ENCODE measurements at regions not wholly inside any gene's neighbourhood (a gene's known extent, or its start where the extent isn't known, plus 50 kb on each side); places are given as distances from the start of the nearest gene placed in this dataset.

DNA sequence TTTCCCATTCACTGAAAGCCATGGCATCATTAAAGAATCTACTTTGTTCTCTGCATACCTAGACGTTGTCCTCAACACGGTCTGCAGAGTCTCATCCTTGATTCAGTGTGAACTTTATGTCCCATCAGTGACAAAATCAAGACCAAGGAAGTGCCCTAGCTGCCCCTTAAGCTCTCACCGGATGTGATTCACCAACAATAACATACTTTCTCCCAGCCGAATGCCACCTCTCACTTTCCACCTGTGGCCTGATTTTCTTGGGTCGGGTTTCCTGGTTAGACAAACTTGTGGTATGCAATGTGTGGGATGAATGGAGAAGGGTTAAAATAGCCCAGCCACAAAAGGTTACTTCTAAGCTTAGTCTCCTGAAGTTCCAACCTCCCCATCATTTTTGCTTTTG lies 145.3 kb upstream of the PAPPA start:
- Histone ChIP-seq H3K9ac (ENCODE audit: low read length) (no peak overlapping the region), H3K79me2 (ENCODE audit: low read length) (no peaks in the 10 kb centered on the region), H3K9me3 (replicated peaks; ENCODE audit: insufficient read depth, low read length) (no peaks in the 10 kb centered on the region), H3K4me1 (ENCODE audit: low read length) (no peaks in the 10 kb centered on the region), H2AFZ (ENCODE audit: low read length) (no peak overlapping the region), H3K36me3 (replicated peaks; ENCODE audit: insufficient read depth, low read length) (no peaks in the 10 kb centered on the region), H3K4me2 (ENCODE audit: low read depth, low read length) (no peak overlapping the region), H3F3A (ENCODE audit: insufficient read depth, low read length) (no peaks in the 10 kb centered on the region), H3K27me3 (replicated peaks; ENCODE audit: insufficient read depth, low read length) (no peaks in the 10 kb centered on the region), H4K20me1 (ENCODE audit: insufficient read depth, low read length) (no peaks in the 10 kb centered on the region), H3K9me2 (replicated peaks; ENCODE audit: insufficient read depth, low read length) (0 out of 2 replicates have a peak, but pooled peaks cover 3% of the 10 kb centered on the region), H3K4me3 (ENCODE audit: low read length) (no peak overlapping the region), H3K27ac (ENCODE audit: low read length) (no peak overlapping the region)
- no peak for DNase-seq
- TF ChIP-seq EZH2phosphoT487 (IDR thresholded peaks at IDR 0.05; ENCODE audit: low read length) (no peak), EZH2 (optimal IDR thresholded peaks at IDR 0.05; ENCODE audit: low read depth, low read length) (no peak)
- TF ChIP-seq, protein P1, sequence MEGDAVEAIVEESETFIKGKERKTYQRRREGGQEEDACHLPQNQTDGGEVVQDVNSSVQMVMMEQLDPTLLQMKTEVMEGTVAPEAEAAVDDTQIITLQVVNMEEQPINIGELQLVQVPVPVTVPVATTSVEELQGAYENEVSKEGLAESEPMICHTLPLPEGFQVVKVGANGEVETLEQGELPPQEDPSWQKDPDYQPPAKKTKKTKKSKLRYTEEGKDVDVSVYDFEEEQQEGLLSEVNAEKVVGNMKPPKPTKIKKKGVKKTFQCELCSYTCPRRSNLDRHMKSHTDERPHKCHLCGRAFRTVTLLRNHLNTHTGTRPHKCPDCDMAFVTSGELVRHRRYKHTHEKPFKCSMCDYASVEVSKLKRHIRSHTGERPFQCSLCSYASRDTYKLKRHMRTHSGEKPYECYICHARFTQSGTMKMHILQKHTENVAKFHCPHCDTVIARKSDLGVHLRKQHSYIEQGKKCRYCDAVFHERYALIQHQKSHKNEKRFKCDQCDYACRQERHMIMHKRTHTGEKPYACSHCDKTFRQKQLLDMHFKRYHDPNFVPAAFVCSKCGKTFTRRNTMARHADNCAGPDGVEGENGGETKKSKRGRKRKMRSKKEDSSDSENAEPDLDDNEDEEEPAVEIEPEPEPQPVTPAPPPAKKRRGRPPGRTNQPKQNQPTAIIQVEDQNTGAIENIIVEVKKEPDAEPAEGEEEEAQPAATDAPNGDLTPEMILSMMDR (IDR thresholded peaks at IDR 0.05; ENCODE audit: low read length): no peak

DNA sequence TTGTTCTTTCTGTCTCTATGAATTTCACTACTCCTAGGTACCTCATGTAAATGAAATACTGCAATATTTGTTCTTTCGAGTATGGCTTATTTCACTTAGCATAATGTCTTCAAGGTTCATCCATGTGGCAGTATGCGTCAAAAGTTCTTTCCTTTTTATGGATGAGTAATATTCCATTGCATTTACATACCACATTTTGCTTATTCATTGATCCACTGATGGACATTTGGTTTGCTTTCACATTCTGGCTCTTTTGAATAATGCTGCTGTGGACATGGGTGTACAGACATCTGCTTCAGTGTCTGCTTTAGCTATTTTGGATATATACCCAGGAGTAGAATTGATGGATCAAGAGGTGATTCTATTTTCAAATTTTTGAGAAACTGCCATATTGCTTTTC lies 144.2 kb upstream of the PAPPA start:
- H3K9me2 ChIP-seq (replicated peaks; ENCODE audit: insufficient read depth, low read length): 0 out of 2 replicates have a peak, but pooled peaks cover 3% of the 10 kb centered on the region
- H3K4me3 ChIP-seq (ENCODE audit: low read length): no peak overlapping the region
- no peak overlapping the region for H3K27ac ChIP-seq (ENCODE audit: low read length)
- DNase-seq: no peak
- TF ChIP-seq EZH2 (optimal IDR thresholded peaks at IDR 0.05; ENCODE audit: low read depth, low read length) (no peak), EZH2phosphoT487 (IDR thresholded peaks at IDR 0.05; ENCODE audit: low read length) (no peak)
- TF ChIP-seq, protein P1 (IDR thresholded peaks at IDR 0.05; ENCODE audit: low read length): no peak
- no peaks in the 10 kb centered on the region for H3F3A ChIP-seq (ENCODE audit: insufficient read depth, low read length)
- H3K9me3 ChIP-seq (replicated peaks; ENCODE audit: insufficient read depth, low read length): no peaks in the 10 kb centered on the region
- no peaks in the 10 kb centered on the region for H3K27me3 ChIP-seq (replicated peaks; ENCODE audit: insufficient read depth, low read length)
- no peak overlapping the region for H3K9ac ChIP-seq (ENCODE audit: low read length)
- H3K4me2 ChIP-seq (ENCODE audit: low read depth, low read length): no peak overlapping the region
- H2AFZ ChIP-seq (ENCODE audit: low read length): no peak overlapping the region
- H3K36me3 ChIP-seq (replicated peaks; ENCODE audit: insufficient read depth, low read length): no peaks in the 10 kb centered on the region
- no peaks in the 10 kb centered on the region for H4K20me1 ChIP-seq (ENCODE audit: insufficient read depth, low read length)
- no peaks in the 10 kb centered on the region for H3K4me1 ChIP-seq (ENCODE audit: low read length)
- H3K79me2 ChIP-seq (ENCODE audit: low read length): no peaks in the 10 kb centered on the region

DNA sequence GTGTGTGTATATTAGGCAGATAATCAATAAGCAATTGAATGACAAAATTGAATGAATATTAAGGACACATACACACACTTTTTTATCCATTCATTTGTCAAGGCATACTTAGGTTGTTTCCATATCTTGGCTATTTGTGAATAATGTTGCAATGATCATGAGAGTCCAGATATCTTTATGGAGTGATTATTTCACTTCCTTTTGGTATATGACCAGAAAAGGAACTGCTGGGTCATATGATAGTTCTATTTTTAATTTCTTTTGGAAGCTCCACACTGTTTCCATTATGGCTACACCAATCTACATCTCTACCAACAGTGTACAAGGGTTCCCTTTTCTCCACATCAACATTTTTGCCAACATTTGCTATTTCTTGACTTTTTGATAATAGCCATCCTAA lies 137.7 kb upstream of the PAPPA start:
- no peaks in the 10 kb centered on the region for H3K27me3 ChIP-seq (replicated peaks; ENCODE audit: insufficient read depth, low read length)
- H3F3A ChIP-seq (ENCODE audit: insufficient read depth, low read length): no peaks in the 10 kb centered on the region
- H3K9me2 ChIP-seq (replicated peaks; ENCODE audit: insufficient read depth, low read length): 0 out of 2 replicates have a peak, but pooled peaks cover 3% of the 10 kb centered on the region
- H3K4me2 ChIP-seq (ENCODE audit: low read depth, low read length): no peak overlapping the region
- H4K20me1 ChIP-seq (ENCODE audit: insufficient read depth, low read length): no peaks in the 10 kb centered on the region
- no peaks in the 10 kb centered on the region for H3K36me3 ChIP-seq (replicated peaks; ENCODE audit: insufficient read depth, low read length)
- H3K79me2 ChIP-seq (ENCODE audit: low read length): no peaks in the 10 kb centered on the region
- no peaks in the 10 kb centered on the region for H3K4me1 ChIP-seq (ENCODE audit: low read length)
- DNase-seq: no peak
- no peaks in the 10 kb centered on the region for H3K9me3 ChIP-seq (replicated peaks; ENCODE audit: insufficient read depth, low read length)
- H2AFZ ChIP-seq (ENCODE audit: low read length): no peak overlapping the region
- no peak overlapping the region for H3K9ac ChIP-seq (ENCODE audit: low read length)
- TF ChIP-seq EZH2 (optimal IDR thresholded peaks at IDR 0.05; ENCODE audit: low read depth, low read length): no peak
- no peak for TF ChIP-seq EZH2phosphoT487 (IDR thresholded peaks at IDR 0.05; ENCODE audit: low read length)
- TF ChIP-seq, protein P1 (IDR thresholded peaks at IDR 0.05; ENCODE audit: low read length): no peak
- H3K27ac ChIP-seq (ENCODE audit: low read length): no peak overlapping the region
- no peak overlapping the region for H3K4me3 ChIP-seq (ENCODE audit: low read length)
